NCI-H2196 treated with DMSO at 0.1 percent for 48 hours (cell line): ENCODE measurements at regions not wholly inside any gene's neighbourhood (a gene's known extent, or its start where the extent isn't known, plus 50 kb on each side); places are given as distances from the start of the nearest gene placed in this dataset.
"Not testable (repeated sequence)": the region's sequence is repeated elsewhere in the genome, so short reads cannot be mapped to it uniquely, and the experiment has no call there.

ENCODE experiments used
- DNase-seq: peaks from one replicate; lab custom pipeline; 2025; ENCODE audit not compliant: unreplicated experiment; lab: John Stamatoyannopoulos, UW

DNA sequence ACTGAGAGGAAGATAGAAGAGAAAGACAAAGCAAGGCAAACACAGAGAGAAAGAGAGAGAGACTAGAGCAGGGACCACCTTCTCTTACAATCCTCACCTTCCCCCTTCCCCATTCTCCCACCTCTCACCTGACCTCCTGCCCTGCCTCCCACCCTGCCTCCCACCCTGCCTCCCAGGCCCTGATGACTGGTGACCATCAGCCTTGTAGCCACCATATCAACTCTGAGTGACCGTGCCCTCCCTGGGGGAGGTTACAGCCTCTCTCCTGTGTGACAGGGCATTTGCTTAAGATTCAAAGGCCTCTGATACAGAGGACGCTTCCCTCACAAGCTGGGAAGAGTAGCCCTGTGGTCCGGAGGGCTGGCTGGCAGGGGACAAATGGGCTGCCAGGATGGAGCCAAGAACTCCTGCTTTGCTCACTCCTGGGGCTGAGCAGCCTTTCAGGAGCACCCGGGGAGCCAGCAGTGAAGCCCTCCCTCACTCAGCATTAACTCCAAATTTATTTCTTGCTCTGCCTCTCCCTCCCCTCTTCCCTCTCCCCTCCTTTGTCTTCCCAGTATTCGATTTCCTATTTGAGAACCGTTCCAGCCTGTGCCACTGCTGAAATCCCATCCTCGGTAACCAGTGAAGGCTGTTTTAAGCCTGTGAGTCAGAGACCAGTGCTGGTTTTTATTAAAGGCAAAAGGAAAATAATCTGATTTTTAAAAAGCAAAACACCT lies 125.2 kb upstream of the SYT13 start:
- DNase-seq, result no peak

DNA sequence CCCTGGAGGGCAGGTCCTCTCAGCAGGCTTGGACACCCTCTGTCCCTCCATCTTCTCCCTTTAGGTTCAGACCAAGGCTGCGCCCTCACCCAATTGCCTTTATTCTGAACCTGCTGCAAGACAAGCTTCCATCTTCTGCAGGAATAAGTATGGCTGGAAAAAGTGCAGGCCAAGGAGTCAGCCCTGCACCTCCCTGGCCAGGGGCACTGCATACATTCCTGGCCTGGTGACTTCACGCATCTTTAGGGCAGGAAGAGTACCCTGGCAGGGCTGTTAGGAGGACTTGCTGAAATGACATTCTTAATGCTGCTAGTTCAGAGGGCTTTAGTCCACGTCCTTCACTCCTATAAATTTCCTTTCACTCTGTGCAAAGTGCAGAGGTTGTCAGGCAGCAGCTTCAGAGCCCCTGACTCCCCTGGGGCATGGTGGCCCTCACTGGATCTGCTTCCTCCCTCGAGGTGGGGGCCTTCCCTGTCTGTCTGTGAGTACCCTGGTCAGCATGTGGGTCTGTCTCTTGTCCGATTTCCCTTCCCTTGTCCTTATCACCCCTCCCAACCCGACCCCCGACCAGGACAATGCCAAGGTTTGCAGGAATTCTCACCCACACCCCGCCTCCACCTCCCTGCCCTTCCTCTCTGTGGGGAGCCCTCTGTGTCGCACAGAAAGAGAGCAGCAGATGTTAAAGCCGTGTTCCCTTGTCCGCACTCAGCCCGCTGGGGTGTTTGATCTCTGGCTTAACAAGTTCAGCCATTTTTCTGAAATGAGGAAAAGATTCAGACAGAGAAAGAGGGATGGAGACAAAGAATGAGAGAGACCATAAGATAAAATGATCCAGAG lies 124.5 kb upstream of the SYT13 start:
- DNase-seq, result no peak

- DNase-seq, result no peak
These were observed 123.4 kb upstream of the SYT13 start for GRCh38 chr11:45409587-45409986.

- no peak for DNase-seq
These were observed 121.1 kb upstream of the SYT13 start for GRCh38 chr11:45407226-45407625.

DNA sequence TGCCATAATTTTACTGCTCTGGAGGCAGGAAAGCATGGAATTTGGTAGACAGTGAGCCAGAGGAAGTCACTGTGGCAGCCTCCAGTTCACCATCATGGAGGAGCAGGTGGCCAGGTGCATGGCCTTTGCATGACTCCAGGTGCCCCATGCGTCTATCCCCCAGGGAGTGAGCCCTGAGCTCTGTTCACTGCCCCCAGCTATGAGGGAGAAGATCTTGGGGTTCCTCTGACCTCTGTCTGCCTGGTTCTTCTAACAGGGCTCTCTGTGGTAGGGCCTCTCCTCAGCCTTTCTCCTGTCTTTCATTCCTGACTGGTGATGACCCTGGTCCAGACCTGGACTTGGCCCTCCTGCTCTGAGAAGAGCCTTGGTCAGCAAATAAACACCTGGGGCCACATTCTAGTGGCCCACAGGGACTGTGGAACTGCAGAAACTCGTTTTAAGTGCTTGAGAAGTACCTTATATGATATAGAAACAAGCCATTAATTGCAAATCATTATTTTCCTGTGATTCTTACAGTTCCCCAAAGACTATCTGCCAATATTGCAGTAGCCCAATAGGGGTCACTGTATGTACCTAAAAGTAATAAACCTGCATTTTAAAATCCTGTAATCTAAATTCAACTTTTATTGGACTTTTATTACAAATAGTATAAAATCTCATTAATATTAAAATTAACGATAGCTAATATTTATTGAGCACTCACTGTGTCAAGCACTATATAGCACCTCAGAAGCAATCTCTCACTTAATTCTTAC lies 120.0 kb upstream of the SYT13 start:
- DNase-seq, result no peak

DNA sequence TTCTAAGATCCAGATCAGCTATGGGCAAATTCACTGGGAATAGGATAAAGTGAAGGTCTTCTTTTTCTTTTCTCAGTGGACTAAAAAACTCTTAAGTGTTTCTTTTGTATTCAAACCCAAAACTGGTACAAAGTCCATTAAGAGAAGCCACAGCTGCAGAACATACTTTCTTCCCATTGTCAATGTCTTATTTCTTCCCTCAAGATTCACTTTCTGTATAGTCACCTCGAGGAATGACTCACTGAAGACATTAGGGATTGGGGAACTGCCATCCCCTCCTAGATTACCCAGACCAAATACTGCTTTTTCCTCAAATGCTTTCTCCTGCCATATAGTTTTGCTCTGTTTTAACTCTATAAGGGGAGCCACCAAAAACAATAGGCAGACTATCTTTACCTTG lies 117.4 kb upstream of the SYT13 start:
- not testable (repeated sequence) for DNase-seq

DNA sequence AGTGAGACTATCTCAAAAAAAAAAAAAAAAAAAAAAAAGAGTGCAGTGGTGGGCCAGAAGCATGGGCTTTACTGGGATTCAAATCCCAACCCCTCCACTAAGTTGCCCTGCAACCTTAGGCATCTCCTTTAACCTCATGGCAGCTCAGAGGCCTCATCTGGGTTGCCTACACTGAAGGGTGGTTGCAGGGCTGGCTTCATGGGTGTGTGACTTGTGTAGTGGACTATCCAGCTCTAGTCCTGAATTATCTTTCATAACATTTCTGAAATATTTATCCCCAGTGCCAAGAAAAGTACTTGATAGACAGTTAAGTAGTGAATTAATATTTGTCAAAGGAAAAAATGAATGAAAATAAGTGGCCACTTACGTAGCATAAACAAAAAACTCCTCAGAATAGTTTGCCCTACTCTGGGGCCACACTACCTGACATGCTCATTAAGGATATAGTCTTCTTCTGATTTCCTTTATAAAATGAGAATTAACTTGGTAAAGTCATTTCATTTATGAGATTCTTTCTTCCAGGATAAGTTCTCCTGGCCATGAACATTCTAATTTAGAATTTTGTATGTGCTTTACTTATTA lies 116.0 kb upstream of the SYT13 start:
- DNase-seq, result no peak

- no peak for DNase-seq
These were observed 114.5 kb upstream of the SYT13 start for GRCh38 chr11:45400591-45400990.

GRCh38 chr11:45399166-45399565 lies 113.0 kb upstream of the SYT13 start:
- no peak for DNase-seq

- DNase-seq, result no peak
These were observed 112.2 kb upstream of the SYT13 start for GRCh38 chr11:45398325-45398724.

DNA sequence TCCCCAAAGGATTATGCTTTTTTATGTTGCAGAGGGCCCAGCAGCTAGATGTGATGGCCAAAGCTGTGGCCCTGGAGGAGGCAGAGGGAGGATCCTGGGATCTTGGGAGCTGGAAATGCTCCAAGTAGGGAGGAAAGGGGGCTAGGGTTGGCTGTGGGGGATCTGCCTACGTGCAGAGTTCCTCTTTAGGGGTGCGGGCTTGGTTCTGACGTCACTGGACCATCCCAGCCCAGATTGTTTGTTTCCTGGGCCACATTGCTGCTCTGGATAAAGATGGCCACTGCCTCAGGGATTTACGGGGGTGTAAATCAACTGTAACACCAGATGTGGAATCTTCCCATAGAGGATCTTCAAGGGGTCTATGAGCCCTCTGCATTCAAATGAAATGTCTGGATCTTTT lies 110.3 kb upstream of the SYT13 start:
- no peak for DNase-seq

DNA sequence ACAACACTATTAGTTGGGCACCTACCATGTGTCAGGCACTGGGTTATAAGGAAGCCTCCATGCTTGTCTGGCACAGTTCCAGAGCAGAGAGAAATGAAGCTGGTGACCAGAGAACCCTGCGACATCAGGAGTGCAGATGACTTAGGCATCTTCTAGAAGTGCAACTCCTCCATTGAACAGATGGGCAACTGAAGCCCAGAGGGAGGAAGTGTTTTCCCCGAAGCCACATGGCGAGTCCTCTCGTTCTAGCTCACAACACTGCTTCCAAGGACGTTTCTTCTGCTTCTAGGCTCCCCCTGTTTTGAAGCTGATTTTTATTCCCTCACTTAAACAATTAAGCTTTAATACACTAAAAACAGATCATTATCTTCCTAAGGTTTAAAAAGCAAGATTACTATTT lies 109.8 kb upstream of the SYT13 start:
- no peak for DNase-seq

DNA sequence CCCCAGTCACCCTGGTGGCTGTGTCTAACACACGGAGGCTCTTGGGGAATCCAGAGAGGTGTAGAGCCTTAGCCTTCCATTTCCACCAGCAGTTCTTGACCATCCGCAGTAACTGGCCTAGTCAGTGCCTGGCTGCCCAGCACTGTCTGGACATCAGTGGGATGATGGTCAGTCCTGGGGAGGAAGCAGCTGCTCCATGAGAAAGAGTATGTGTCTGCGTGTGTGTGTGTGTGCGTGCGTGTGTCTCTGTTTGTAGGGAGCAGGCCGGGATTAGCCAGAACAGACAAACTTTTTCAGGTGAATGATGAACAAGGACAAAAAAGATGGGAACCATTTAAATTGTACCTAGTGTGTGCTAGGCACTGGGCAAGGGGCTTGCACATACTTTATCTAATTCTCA lies 109.3 kb upstream of the SYT13 start:
- DNase-seq, result no peak

GRCh38 chr11:45394294-45395085 lies 108.3 kb upstream of the SYT13 start:
- DNase-seq, result no peak

- no peak for DNase-seq
These were observed 107.7 kb upstream of the SYT13 start for GRCh38 chr11:45393826-45394225.

- DNase-seq, result no peak
These were observed 107.2 kb upstream of the SYT13 start for GRCh38 chr11:45393334-45393733.

- DNase-seq, result no peak
These were observed 106.5 kb upstream of the SYT13 start for GRCh38 chr11:45392591-45393091.

DNA sequence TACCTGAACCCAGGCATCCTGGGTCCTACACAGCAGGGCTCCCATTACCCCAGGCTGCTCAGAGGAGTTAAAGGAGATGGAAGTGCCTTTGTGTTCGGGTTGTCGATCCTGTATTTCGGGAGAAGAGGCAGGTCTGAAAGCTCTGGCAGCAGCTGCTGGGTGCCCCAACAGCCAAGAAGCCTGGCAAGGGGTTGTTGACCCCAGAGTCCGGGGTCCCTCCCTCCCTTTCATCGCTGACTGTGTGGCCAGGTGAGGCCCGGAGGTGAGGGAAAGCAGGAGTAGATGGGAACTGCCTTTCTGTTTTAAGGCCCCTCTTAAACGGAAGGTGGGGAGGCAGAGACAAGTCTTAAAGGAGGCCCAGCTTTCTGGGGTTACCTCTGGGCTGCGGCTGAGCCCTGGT lies 106.0 kb upstream of the SYT13 start:
- DNase-seq, result no peak

GRCh38 chr11:45391168-45391850 lies 105.2 kb upstream of the SYT13 start:
- DNase-seq, result no peak

GRCh38 chr11:45390407-45390806 lies 104.3 kb upstream of the SYT13 start:
- no peak for DNase-seq
